ENCODE measurements at regions not wholly inside any gene's neighbourhood (a gene's known extent, or its start where the extent isn't known, plus 50 kb on each side); places are given as distances from the start of the nearest gene placed in this dataset.

DNA sequence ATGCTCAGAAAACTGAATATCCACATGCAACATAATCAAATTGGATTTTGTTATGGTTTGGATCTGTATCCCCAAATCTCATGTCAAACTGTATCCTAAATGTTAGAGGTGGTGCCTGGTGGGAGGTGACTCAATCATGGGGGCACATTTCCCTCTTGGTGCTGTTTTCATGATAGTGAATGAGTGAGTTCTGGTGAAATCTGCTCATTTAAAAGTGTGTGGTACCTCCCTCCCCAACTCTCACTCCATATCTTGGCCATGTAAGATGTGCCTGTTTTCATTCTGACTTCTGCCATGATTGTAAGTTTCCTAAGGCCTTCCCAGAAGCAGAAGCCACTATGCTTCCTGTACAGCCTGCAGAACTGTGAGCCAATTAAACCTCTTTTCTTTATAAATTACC is 239.6 kb upstream of the KLF14 start:
- no peak for DNase-seq

DNA sequence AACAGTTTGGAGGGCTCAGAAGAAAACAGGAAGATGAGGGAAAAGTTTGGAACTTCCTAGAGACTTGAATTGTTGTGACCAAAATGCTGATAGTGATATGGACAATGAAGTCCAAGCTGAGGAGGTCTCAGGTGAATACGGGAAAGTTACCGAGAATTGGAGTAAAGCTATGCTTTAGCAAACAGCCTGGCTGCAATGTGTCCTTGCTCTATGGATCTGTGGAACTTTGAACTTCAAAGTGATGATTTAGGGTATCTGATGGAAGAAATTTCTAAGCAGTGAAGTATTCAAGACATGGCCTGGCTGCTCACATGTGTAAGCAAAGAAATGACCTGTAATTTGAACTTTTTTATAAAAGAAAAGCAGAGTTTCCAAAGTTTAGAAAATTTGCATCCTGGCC is 240.2 kb upstream of the KLF14 start:
- no peak for DNase-seq

DNA sequence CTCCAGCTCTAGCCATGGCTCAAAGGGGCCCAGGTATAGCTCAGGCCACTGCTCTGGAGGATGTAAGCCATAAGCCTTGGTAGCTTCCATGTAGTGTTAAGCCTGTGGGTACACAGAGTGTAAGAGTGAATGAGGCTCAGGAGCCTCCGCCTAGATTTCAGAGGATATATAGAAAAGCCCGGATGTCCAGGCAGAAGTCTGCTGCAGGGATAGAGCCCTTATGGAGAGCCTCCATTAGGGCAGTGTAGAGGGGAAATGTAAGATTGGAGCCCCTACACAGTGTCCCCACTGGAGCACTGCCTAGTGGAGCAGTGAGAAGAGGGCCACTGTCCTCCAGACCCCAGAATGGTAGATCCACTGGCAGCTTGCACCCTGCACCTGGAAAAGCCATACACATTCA is 240.8 kb upstream of the KLF14 start:
- no peak for DNase-seq

DNA sequence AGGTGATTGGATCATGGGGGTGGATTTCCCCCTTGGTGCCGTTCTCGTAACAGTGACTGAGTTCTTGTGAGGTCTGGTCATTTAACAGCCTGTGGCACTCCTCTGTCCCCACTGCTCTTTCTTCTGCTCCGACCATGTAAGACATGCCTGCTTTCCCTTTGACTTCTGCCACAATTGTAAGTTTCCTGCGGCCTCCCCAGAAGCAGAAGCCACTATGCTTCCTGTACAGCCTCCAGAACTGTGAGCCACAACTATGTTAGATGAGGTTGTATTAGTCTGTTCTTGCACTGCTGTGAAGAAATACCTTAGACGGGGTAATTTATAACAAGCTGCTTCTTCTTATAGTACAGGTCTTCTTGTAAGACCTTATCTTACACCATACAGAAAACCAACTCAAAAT is 241.7 kb upstream of the KLF14 start:
- no peak for DNase-seq

DNA sequence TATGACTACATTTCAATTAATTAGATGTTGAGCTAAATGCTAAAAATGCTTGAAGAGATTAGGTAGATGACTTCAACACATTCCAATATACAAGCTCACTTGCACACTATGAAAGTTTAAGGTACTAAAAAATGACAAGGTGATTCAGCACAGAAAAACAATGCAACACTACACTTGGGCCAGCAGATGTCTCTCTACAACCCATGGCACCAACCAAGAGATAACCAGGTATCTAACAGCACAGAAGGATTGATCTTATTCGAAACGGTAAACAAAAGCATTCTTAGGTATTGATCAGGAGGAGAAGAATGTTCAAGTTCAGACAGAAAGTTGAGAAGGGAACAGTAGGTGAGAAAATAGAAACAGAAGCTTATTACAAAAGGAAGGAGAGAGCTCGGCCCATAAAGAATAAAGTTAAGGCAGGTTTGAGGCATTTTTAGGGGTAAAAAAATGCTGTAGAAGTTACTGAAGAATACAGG is 248.2 kb upstream of the KLF14 start:
- no peak for DNase-seq

DNA sequence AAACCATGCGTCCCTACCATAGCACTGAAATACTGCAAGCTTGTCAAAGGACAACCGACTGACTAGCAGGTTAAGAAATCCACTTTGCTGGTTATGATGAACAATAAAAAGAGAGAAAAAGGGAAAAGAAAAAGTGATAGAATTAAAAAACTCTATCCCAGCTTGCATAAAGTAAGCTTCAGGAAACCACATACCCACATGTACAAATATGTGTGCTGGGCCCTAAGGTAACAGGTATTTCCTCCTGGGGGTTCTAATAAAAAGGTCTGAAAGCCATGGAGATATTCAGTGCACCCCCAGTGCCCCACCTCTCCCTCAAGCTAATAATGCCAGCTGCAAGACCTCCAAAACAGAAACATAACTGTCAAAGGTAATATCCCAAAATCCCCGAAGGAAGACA is 248.6 kb upstream of the KLF14 start:
- DNase-seq = no peak

DNA sequence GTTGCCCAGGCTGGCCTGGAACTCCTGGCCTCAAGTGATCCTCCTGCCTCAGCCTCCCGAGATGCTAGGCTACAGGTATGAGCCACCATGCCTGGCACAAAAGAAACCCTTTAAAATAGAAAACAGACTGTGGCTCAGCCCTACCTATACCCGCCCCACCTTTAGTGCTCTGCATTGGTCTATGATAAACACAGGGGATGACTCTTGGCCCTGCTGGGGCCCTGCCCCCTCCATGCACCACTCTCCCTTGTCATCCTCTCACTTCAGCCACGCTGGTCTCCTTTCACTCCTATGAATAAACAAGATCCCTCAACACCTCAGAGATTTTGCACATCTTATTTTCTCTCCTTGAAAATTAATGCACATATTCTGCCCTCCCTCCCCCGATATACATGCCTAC is 251.4 kb upstream of the KLF14 start:
- no peak for DNase-seq

DNA sequence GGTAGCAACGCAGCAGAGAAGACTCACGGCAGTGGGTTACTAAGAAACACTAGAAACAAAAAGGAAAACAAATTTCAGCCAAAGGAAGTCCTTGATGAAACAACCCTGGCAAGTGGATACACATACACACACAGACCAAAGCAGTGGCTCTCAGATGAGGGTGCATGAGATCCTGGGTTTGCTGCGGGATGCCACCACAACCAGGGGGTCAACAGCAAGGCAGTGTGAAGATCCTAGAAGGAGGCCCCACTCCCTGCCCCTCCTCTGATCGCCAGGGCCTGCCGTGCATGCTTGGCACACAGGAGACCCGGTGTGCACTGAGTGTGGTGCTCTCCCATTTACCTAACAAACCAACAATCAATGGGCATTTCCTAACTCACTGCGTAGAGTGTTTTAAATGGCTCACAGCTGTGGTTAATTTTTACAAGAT is 252.3 kb upstream of the KLF14 start:
- no peak for DNase-seq

DNA sequence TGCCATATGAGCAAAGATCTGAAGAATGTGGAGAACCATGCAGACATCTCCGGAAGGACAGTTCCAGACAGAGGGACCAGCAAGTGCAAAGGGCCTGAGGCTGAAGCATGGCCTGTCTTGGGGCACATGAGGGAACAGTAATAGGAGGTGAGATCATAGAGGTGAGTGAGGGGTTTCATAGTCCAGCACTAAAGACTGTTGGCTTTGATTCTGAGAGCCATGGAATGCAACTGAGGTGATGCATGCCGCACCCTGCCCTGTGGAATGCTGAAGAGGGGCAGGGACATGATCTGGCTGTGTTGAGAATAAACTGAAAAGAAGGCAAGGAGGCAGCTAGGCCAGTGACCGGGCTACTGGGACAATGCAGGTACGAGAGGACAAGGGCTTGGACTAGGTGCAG is 253.1 kb upstream of the KLF14 start:
- no peak for DNase-seq

DNA sequence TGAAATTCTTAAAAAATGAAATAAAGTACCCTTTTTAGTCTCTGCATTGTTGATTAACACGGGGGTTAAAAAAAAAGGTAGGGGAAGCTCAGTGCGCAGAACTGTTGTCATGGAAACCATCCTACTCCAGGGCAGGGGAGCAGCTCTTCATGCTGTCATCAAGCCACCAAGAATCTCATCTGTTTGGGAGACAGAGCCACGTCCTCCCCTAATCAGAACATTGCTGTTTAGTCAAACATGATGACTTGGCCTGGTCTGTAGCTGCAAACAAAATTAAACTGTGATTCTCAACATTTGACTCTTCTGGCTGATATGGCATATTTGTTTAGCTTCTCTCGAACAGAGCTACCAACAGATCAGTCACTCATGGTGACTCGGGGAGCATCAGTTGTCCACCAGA is 254.4 kb upstream of the KLF14 start:
- no peak for DNase-seq

DNA sequence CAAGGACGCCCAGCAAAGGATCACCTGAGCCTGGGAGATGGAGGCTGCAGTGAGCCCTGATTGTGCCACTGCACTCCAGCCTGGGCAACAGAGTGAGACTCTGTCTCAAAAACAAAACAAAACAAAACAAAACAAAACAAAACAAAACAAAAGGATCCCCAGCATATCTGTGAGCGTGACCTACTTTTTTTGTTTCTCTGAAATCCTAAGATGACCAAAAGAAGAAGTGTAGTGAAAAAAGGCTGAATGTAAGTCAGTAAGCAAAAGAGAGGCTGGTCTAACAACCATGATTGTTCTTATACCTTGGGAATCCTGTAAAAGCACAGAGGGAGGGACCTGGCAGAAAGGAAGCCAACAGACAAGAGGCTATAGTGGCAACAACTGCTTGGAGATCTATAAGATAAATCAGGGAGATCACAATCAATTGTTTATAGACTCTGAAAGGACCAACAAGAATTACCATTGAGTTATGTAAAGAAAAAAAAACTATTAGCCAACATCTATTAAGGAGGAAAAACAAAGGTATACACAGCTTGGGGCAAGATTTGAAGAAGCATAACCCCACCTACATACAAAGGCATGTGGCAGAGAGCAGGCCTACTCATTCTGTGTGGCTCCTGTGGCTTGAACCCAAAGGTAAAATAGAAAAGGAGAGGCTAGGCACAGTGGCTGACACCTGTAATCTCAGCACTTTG is 255.2 kb upstream of the KLF14 start:
- DNase-seq = no peak

DNA sequence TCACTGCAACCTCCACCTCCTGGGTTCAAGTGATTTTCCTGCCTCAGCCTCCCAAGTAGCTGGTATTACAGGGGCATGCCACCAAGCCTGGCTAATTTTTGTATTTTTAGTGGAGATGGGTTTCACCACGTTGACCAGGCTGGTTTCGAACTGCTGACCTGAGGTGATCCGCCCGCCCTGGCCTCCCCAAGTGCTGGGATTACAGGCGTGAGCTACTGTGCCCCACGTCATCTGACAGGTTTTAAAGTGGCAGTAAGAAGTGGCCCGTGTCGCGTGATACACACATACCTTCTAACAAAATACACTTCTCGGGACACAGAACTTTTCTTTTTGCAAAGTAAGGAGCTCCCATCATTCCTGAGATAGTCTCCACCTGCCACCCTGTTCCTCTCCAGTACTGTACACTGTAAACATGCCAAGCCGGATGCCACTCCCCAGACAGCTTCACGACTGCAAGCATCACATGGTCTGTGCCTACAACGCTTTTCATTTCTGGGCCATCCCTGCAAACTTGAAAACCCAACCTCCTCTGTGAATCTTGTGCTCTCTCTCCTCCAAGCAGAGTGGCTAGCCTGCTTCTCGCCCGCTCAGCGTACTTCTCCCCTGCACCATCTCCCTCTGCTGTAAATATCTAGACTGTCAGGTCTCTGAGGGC is 256.3 kb upstream of the KLF14 start:
- DNase-seq = no peak

DNA sequence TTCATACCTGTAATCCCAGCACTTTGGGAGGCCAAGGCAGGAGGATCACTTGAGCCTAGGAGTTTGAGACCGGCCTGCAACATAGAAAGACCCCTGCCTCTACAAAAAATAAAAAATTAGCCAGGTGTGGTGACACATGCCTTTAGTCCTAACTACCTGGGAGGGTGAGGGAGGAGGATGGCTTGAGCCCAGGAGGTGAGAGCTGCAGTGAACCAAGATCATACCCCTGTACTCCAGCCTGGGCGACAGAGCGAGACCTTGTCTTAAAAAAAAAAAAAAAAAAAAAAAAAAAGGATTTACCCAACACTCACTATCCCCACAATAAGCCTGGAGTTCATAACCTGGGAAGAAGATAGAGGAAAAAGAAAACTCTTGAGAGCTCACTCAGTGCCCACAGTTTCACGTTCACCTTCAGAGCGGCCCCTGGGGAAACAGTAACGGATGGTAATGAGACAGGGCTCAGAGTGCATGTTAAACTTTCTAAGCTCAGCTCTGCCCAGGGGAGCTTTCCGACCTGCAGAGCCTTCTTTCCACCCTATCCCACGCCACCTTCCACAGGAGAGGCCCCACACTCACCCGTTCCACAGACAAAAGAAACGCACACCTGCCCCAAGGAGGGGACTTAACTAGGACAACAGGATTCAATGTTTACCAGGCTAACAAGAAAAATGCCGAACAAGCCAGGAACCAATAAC is 259.8 kb upstream of the KLF14 start:
- no peak for DNase-seq

DNA sequence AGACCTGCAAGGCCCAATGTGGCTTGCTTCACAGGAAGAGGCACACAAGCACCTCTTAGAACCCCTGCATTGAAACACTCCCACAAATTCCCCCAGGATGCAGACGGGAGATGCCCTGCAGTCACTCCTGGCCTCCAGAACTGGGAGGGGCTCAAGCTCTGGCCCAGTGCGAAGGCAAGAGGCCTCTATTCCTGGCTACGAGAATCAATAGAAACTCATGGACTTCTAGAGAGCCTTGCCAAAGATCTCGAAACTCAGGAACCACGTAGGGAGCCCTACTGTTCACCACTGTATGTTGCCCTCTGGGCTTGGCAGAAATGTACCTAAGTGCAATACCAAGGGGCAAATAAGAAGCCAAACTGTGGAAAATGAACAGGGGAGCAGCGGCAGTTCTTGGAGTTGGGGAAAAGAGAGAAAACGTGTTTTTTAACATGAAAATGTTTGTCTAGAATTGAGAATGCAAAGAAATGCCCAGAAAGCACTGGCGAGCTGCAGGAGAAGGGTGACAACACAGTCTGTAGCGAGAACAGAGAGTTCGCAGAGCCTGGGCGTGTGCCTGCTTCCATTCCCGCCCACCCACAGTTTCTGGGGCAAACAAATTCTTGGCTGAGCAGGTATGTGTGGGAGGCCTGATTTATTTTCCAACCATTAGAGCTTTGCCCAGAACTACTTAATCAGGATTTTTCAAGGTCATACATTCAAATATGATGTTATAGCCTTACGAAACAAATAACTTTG is 260.5 kb upstream of the KLF14 start:
- no peak for DNase-seq

DNA sequence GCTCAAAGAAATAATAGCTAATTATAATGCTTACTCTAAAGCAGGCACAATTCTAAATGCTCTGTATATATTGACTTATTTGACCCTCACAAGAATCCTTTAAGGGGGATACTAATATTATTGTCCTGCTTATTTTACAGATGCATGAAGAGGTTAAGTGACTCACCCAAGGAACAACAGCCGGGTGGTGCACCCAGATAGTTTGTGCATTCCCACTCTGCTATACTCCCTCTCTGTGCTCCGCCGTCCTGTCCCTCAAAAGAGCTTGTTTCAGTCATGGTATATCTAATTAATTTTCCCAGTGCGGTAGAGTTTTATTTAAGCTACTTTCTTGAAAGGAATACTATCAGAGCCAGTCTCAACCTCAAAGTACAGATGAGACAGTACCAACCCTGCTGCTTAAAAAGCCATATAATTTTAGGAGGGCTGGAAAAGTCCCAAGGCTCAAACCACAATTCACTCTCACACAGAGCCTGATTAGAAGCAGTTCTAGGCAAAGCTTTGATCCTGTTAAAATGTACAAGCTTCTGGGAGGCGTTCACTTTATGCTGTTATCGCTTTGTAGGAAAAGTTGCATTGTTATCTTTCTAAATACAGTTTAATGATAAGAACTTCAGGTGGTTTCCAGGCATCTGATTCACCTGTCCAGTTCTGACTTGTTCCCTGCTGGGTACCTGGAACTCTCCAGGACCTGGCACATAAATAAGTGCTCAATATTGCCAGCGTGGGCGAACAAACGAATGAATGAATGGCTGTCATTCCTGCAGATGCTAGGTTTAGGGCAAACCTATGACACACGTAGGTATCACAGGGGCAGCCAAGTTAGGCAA is 261.5 kb upstream of the KLF14 start:
- no peak for DNase-seq

DNA sequence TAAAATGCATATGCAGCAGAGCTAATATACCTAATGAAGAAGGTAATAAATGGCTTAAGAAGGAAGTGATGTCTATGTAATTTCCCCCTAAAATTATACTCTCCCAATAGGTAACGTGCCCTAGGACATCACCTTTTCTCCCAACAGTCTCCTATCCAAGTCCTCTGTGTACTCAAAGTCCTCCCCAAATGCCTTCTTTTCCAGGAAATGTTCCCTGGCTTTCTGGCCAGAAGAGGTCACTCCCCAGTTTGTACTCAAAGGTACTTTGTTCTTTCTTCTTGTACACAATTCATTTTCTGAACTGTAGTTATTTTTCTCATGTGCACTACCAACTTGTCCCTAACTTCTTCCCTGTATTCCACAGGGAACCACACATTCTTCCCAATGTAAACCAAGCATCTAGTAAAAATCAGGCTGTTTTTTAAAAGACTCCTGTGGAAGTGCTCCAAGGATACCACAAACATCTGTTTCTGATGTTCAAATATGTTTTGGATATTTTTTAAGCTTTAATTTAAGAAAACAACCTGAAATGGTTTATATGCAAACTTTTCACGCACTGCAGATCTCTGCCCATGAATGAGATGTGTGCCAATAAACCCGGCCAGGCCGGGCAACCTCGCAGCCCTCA is 262.3 kb upstream of the KLF14 start:
- DNase-seq = no peak

DNA sequence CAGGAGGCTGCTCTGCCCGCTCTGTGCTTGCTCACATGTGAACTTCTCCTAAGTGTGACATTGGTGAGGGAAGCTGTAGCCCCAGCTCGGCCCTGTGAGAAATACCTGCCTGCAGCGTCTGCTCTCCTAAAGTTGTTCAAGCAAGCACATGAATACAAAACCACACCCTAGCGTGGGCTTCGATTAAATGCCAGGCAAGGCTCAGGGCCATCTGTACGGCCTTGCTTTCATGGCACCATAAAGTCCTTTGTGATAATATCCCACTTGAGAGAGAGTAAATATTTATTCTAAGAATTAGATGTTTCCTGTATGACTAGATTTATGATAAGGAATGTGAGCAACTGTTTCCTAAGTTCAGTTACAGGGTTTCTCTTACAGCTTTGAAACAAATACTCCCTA is 262.8 kb upstream of the KLF14 start:
- no peak for DNase-seq

DNA sequence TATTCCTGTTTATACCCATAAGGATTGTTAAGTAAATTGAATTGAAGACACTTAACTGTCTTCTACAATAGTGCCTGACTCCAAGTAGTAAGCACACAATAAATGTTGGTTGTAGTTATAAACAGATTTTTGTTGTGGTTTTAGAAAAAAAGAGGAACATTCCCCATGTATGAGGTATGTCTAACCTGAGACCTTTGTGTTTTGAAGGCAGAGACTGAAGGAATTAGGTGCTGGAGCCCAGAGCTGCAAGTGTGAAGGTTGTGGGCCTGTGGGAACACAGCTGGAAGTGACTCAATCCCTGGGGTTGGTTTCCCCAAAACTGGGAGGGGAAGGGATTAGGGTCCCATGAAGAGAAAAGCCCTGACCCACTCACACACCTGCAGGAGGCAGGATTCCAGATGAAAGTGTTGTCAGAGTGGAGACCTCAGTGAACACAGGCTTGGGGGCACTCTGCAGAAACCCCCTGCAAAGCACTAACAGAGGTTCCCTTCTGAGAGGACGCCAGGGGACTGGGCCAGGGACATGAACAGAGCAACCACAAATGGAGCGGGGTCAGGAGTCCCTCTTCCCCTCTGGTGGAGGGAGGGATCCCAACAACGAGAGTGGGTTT is 265.1 kb upstream of the KLF14 start:
- no peak for DNase-seq

DNA sequence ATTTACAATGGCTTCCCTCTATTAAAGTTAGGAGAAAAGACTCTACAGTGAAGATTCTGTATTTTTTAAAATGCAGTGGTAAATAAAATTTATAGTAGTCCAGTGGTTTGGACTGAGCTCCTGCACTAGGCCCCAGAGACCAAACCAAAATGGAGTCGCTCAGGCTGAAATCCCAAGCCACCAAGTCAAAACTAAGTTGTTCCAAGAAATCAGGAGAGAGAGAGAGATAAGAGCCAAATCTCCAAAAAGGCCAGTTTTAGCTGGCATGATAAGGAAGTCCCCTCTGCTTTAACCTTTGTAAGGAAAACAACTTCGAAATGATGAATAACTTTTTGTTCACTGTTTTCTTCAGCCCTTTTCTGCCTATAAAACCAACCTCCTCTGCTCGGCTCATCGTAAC is 265.9 kb upstream of the KLF14 start:
- no peak for DNase-seq

DNA sequence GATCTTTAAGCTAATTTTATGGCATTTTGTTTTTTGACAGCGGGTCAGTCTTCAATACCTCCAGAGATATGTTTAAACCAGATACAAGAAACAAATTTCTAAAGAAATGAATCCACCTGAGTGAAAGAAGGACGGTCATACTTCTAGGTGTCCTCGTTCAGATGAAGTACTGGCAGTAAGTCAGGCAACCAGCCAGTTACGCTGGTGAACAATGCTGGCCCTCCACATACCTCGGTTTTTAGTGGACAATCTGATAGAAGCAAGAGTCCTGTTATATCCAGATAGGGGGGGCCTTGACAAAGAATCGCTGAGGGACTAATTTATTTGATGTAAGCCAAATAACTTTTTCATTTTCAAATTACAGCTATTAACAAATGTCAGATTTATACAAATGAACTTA is 266.4 kb upstream of the KLF14 start:
- DNase-seq = no peak

DNA sequence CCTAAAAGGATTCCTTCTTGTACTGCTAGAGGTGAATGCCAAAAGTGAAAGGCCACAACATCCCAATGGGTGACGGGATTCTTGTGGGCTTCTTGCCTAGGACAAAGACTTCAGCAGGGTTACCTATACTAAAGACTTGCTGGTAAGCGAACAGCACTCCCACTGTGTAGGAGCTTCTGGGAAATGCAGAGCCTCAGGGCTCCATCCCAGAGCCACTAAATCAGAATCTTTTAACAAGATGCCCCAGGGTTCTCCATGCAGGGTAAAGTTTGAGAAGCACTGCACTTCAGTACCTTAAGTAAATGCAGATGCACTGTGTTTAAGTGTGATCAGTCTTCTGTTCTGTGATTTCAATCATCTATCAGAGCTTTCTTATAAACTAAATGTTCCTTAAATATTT is 266.9 kb upstream of the KLF14 start:
- no peak for DNase-seq

DNA sequence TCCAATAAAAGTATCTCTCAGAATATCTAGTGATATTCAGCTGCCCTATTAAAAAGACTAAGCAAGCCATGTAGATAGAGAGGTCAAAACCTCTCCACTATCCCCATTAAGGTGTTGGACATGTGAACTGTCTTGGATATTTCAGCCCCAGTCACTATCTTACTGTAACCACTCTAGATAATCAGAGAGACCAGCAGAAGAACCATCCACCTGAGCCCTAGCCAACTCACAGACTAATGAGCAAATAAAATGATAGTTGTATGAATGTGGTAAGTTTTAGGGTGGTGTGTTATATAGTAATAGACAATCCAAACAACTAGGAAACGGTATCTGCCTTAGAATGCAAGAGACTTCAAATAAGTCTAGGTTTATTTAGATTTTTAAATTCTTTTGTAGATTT is 268.6 kb upstream of the KLF14 start:
- no peak for DNase-seq

All from activated CD4-positive, alpha-beta T cell treated with anti-CD3 and anti-CD28 coated beads for 1 hour (primary cell).